C4-2B (cell line): ENCODE measurements at regions not wholly inside any gene's neighbourhood (a gene's known extent, or its start where the extent isn't known, plus 50 kb on each side); places are given as distances from the start of the nearest gene placed in this dataset.

Experiments
- H3K27ac ChIP-seq: fragments of 450-650 bp; 2 replicates; pipeline ENCODE4 v1.5.1; 2017
- ZFX ChIP-seq: fragments of 450-650 bp; IDR thresholded peaks from 2 replicates; pipeline ENCODE4 v1.6.1; 2017
- TF ChIP-seq, protein P1 (sequence below): fragments of 450-650 bp; conservative IDR thresholded peaks from 2 replicates; pipeline ENCODE4 v1.5.1; 2017; ENCODE audit warnings: mild to moderate bottlenecking

DNA sequence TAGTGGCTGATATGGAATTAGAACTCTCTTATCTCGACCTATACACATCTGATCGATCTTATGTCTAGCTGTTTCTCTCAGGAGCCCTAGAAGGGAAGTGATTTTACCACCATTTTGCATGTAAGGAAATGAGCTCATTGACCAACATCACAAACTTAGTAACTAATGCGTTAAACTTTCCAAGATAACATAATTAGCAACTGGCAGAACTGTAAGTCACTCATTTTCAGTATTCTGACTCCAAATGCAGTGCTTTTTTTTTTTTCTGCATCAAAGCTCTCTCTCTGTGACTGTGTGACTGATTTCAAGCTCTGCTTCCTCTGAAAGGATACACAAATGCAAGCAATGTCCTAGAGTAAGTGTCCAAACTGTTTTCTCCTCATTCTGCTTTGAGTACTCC lies 68.1 kb upstream of the FBXL7 start:
- no peak overlapping the region for H3K27ac ChIP-seq
- no peak for TF ChIP-seq ZFX

DNA sequence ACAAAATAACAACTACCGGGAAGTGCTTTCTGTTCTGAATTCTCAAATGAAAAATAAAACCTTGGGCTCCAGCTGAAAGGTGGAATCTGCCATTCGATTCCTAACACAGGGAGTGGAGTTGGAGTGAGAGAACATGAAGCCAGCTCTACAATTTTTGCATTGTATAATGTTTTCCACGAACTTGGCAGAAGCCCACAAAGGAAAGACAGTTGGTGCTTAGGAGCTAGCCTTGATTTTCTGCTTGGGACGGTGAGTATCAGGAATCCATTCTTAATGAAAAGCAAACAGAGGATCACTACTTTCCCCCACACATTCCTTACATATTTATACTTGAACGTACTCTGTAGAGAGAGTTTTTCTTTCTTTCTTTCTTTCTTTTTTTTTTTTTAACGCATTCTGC lies 74.2 kb upstream of the FBXL7 start:
- TF ChIP-seq, protein P1, sequence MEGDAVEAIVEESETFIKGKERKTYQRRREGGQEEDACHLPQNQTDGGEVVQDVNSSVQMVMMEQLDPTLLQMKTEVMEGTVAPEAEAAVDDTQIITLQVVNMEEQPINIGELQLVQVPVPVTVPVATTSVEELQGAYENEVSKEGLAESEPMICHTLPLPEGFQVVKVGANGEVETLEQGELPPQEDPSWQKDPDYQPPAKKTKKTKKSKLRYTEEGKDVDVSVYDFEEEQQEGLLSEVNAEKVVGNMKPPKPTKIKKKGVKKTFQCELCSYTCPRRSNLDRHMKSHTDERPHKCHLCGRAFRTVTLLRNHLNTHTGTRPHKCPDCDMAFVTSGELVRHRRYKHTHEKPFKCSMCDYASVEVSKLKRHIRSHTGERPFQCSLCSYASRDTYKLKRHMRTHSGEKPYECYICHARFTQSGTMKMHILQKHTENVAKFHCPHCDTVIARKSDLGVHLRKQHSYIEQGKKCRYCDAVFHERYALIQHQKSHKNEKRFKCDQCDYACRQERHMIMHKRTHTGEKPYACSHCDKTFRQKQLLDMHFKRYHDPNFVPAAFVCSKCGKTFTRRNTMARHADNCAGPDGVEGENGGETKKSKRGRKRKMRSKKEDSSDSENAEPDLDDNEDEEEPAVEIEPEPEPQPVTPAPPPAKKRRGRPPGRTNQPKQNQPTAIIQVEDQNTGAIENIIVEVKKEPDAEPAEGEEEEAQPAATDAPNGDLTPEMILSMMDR = no peak
- no peak for TF ChIP-seq ZFX
- no peak overlapping the region for H3K27ac ChIP-seq

DNA sequence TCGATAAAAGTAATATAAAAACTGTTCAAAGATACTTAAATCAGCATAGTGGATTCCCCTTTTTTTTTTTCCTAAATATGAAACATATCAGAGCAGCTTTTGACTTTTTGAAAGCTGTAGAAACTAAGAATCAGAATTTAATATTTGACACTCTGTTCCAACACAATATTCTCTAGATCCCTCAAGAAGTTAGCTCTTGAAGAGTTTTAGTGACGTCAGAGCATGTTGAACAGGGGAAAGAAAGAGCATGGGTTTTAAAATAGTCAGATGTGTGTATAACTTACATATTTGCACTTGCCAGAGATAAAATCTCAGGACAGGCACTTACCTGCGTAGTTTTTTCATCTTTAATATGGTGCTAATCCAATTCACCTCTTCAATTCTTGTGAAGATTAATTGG lies 75.2 kb upstream of the FBXL7 start:
- TF ChIP-seq, protein P1 = no peak
- no peak for TF ChIP-seq ZFX
- H3K27ac ChIP-seq = no peak overlapping the region

DNA sequence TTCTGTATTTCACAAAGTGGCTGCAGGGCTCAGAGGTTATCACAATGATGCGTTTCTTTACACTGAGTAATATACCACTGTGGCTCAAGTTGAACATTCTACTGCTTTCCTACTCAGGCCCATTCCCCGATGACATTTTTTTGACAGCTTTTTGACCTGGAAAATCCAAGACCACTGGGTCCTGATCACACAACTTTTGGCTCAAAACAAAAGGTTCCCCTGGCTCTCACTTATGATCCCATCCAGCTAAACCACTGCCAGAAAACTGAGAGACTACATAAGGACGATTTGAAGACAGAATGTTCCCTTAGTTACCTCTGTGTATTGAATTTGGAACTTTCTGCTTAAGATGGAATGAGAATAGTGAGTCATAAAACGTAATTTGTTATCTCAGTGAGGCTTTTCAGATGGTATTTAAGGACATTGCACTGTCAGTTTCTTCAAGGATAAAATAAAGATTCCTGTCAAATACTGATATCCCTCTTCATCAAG lies 78.0 kb upstream of the FBXL7 start:
- no peak overlapping the region for H3K27ac ChIP-seq
- no peak for TF ChIP-seq ZFX
- TF ChIP-seq, protein P1 = no peak

DNA sequence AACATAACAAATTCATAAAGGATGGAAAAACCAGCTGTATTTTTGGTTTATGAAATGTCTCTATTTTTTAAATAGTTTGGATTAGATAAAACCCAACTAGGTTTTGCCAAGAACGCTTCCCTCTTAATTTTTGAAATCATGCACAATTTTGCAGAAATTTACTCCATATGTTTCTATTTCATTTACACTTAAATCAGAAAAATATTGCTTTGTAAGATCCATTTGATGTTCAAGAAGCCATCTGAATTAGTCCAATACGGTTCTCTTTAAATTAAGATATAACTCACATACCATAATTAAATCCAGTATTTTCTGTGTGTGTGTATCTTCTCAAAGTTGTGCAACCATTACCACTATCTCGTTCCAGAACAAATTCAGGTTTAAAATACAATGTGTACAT lies 78.6 kb upstream of the FBXL7 start:
- no peak overlapping the region for H3K27ac ChIP-seq
- TF ChIP-seq, protein P1 = no peak
- no peak for TF ChIP-seq ZFX

DNA sequence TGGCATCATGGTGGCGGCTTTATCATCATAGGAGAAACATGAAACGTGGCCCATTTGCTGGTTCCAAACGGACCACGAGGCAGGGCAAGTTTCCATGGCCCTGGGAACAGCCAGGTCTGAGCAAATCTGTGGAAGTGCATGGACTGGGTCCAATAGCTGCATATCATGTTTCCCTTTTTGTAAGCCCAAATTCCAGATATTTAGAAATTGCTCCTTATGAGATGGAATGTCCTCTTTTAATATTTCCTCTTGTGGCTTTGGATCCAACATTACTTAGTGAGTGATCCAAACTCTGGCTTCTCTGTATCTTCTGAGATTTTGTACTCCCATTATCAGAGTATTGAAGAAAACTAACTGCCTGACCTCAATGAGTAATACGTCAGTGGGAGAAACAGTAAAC lies 79.8 kb upstream of the FBXL7 start:
- no peak for TF ChIP-seq ZFX
- TF ChIP-seq, protein P1 = no peak
- H3K27ac ChIP-seq = no peak overlapping the region

DNA sequence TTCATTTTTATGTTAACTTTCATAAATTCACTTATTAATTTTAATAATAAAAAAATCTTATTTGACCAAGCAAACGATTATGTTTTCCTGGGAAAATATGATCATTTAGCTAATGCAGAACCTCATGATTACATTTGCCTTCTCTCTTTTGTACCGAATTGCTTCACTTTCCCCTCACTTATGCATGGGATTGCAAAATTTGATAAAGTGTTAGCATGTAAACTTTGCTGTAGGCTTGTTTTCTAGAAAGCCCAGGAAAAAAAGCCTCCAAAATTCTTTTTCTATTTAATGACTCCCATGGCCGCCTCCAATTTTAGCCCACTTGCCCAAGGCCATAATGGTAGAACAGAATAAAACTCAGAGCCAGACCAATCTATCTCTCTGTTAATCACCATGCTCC lies 82.8 kb upstream of the FBXL7 start:
- TF ChIP-seq, protein P1 = no peak
- TF ChIP-seq ZFX = no peak
- no peak overlapping the region for H3K27ac ChIP-seq

DNA sequence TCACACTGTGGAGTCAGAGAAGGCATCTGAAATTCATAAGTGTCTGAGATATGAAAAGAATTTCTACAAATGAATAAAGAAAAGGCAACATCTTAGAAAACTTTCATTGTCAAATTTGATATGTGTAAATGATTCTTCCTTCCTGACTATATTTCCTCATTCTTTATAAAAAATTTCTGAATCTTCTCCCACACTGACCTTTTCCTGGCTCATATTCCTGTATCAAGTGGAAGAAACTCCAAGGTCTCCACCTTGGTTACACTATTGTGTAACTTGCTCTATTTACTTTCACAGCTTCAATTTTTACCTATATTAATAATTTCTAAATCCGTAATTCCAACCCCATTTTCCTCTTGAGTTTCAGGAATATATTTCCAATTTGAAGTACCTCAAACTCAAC lies 93.5 kb upstream of the FBXL7 start:
- H3K27ac ChIP-seq = no peak overlapping the region
- no peak for TF ChIP-seq ZFX
- TF ChIP-seq, protein P1 = no peak
